Effector memory CD8-positive, alpha-beta T cell (primary cell): ENCODE measurements at regions not wholly inside any gene's neighbourhood (a gene's known extent, or its start where the extent isn't known, plus 50 kb on each side); places are given as distances from the start of the nearest gene placed in this dataset.

ENCODE experiments used
- ATAC-seq: fragments of 150-1000 bp; cut with Tn5 transposase; replicated peaks from 2 replicates; pipeline ENCODE4 v1.10.0; 2021; ENCODE audit warnings: mild to moderate bottlenecking, moderate library complexity
- DNase-seq, 3 experiments: peaks; one replicate each; pipeline ENCODE4 v3.0.0; 2021
- H3K27ac Mint-ChIP-seq, 2 donors: one replicate each; pipeline ENCODE4 v1.8.0; 2022; ENCODE audit warnings: mild to moderate bottlenecking in 2 of 2, mixed read lengths in 2 of 2, moderate library complexity in 2 of 2
- H3K27me3 Mint-ChIP-seq, 2 donors: one replicate each; pipeline ENCODE4 v1.8.0; 2022; ENCODE audit warnings: mixed read lengths in 2 of 2
- H3K36me3 Mint-ChIP-seq: one replicate; pipeline ENCODE4 v1.8.0; 2022; ENCODE audit warnings: mild to moderate bottlenecking, moderate library complexity, mixed read lengths; ENCODE audit not compliant: insufficient read depth
- H3K4me1 Mint-ChIP-seq, 2 donors: one replicate each; pipeline ENCODE4 v1.8.0; 2022; ENCODE audit warnings: low read depth in 2 of 2, mixed read lengths in 2 of 2
- H3K4me3 Mint-ChIP-seq, 2 donors: one replicate each; pipeline ENCODE4 v1.8.0; 2022; ENCODE audit warnings: mild to moderate bottlenecking in 2 of 2, mixed read lengths in 2 of 2, moderate library complexity in 2 of 2
- H3K9me3 Mint-ChIP-seq, 2 donors: one replicate each; pipeline ENCODE4 v1.8.0; 2022; ENCODE audit warnings: mixed read lengths in 2 of 2

DNA sequence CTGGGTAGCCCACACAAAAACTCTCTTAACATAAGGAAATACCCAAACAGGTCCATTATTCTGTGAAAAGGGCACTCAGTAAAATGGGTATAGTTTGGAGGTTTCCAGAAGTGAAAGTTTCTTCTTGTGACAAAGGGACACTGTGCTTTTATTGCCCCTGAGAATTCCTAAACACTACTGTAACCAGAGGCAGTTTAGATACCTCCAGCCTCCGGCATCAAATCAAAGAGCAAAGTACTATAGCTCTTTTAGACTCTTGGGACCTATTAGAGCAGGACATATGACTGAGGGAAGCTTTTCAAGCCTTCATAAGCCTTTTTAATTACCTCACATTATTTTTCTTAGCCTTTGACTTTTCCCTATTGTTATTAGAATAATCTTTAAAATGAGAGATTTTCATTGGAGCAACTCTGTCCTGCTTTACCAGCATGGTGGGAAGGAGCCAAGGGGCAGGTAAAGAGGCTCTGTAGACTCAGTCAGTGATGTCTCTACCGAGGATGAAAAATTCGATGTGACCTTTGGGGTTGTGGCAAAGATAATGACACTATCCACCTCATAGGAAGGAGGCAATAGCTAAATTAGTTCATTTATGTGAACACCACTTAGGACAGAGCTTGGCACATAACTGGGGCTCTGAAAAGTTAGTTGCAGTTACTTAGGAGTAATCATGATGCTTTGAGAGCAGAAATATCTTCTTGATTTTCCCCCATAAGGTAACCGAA, 85.1 kb downstream of the IFNG start:
- Mint-ChIP-seq H3K9me3 (no peaks in the 10 kb centered on the region), H3K4me3 (no peak overlapping the region), H3K4me1 (peaks cover 6 to 33% of the 10 kb centered on the region in 2 donors), H3K27ac (peak overlapping the region in 1 of 2 donors; percentile 31), H3K36me3 (no peaks in the 10 kb centered on the region), H3K27me3 (no peaks in the 10 kb centered on the region)
- DNase-seq (no peak), ATAC-seq (no peak)

DNA sequence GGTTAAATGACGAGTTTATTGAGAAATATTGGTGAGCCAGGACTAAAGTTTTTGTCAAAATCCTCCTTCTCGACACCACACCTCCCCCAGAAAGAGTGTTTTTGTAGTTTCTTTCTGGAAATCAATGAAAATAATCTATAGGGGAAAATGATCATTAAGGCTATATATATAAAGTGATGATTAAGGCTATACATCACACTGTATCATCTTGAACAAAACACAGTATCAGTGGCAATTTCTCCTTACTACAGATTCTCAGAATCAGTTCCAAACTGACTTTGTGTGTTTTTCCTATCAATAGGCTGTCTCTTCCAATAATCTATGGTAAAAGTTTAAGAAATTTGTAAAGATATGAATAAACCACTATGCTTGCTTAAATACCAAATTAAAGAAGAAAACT, 81.7 kb downstream of the IFNG-AS1 start:
- Mint-ChIP-seq H3K4me3 (peak overlapping the region in 1 of 2 donors; percentile 38), H3K4me1 (peaks cover 16 to 24% of the 10 kb centered on the region in 2 donors), H3K27ac (peak overlapping the region in 1 of 2 donors; percentile 54), H3K36me3 (no peaks in the 10 kb centered on the region), H3K9me3 (peaks cover 4 to 8% of the 10 kb centered on the region in 2 donors), H3K27me3 (no peaks in the 10 kb centered on the region)
- ATAC-seq (no peak), DNase-seq (no peak)
